ENCODE measurements at regions not wholly inside any gene's neighbourhood (a gene's known extent, or its start where the extent isn't known, plus 50 kb on each side); places are given as distances from the start of the nearest gene placed in this dataset.
A peak's percentile ranks its signal among the peaks of the same experiment; 100 is the strongest.

DNA sequence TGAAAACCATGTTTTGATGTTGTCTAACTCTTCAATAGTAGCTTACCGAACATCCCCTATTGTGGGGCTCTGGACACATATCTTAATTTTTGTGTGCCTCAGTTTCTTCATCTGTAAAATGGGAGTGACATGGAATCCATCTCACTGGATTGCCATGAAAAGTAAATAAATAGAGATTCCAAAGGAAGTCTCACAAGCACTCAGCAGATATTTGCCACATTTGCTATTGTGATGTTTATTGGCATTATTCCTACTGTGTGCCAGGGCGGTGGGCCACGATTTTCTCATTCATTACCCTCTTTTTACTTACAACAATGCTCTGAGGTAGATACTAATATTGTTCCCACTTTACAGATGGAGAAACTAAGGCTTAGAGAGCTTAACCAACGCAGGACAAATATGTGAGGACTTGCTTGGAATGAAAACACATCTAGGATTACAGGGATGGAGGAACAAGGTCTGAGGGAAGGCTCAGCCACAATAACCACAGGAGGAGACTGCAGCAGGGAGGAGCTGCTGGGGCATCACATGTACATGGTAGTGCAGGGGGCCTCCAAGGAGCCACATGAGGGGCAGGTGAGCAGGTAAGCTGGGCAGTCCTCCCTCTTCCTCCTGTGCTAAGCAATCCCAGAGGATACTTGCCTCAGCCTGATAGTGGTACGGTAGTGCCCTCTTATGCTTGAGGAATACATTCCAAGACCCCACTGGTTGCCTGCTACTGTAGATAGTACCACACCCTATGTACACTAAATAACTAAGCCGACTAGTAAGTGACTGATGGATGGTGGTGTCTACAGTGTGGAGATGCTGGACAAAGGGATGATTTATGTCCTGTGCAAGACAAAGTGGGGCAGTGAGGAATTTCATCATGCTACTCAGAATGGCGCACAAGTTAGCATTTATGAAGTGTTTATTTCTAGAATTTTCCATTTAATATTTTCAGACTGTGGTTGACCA, 176.9 kb downstream of the FOXA2 start (continued):
- TF ChIP-seq POLR2B (IDR thresholded peaks at IDR 0.05; ENCODE audit: low read depth, partially characterized antibody) (no peak), MAZ (CRISPR knock-in tag; conservative IDR thresholded peaks at IDR 0.05 in 1 of 2, IDR thresholded peaks at IDR 0.05 in 1 of 2) (no peak), ZSCAN29 (IDR thresholded peaks at IDR 0.05) (no peak), ZNF436 (CRISPR knock-in tag; IDR thresholded peaks at IDR 0.05) (no peak), EP300 (IDR thresholded peaks at IDR 0.05; ENCODE audit: low read length) (peak; percentile 44; the same call in 1 of the 2 replicates), HSF4 (CRISPR knock-in tag; IDR thresholded peaks at IDR 0.05; ENCODE audit: borderline replicate concordance) (no peak), OTX1 (CRISPR knock-in tag; IDR thresholded peaks at IDR 0.05) (no peak), BCOR (IDR thresholded peaks at IDR 0.05) (peak; percentile 80), KDM5B (IDR thresholded peaks at IDR 0.05; ENCODE audit: insufficient replicate concordance, low read depth, low read length) (no peak), NR2F6 (CRISPR knock-in tag; IDR thresholded peaks at IDR 0.05) (no peak), U2AF2 (optimal IDR thresholded peaks at IDR 0.05; ENCODE audit: low read depth, low read length) (no peak), ZNF282 (CRISPR knock-in tag; IDR thresholded peaks at IDR 0.05) (no peak), NCOA1 (IDR thresholded peaks at IDR 0.05; ENCODE audit: low read depth) (no peak), TCFL5 (CRISPR knock-in tag; conservative IDR thresholded peaks at IDR 0.05) (no peak), RAD51 (IDR thresholded peaks at IDR 0.05; ENCODE audit: borderline replicate concordance, low read depth) (no peak), MTA1 (IDR thresholded peaks at IDR 0.05; ENCODE audit: borderline replicate concordance) (no peak), ZNF586 (CRISPR knock-in tag; conservative IDR thresholded peaks at IDR 0.05) (no peak), HEY1 (CRISPR knock-in tag; IDR thresholded peaks at IDR 0.05; ENCODE audit: borderline replicate concordance) (no peak), HMG20A (CRISPR knock-in tag; conservative IDR thresholded peaks at IDR 0.05) (no peak), SMARCA5 (IDR thresholded peaks at IDR 0.05) (peak; percentile 37; the same call in 1 of the 2 replicates), ZNF354B (CRISPR knock-in tag; IDR thresholded peaks at IDR 0.05) (no peak), TAF7 (tag; IDR thresholded peaks at IDR 0.05) (no peak)
- TF ChIP-seq, protein P1, sequence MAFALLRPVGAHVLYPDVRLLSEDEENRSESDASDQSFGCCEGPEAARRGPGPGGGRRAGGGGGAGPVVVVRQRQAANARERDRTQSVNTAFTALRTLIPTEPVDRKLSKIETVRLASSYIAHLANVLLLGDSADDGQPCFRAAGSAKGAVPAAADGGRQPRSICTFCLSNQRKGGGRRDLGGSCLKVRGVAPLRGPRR (CRISPR knock-in tag; IDR thresholded peaks at IDR 0.05), result no peak
- TF ChIP-seq, protein P2, sequence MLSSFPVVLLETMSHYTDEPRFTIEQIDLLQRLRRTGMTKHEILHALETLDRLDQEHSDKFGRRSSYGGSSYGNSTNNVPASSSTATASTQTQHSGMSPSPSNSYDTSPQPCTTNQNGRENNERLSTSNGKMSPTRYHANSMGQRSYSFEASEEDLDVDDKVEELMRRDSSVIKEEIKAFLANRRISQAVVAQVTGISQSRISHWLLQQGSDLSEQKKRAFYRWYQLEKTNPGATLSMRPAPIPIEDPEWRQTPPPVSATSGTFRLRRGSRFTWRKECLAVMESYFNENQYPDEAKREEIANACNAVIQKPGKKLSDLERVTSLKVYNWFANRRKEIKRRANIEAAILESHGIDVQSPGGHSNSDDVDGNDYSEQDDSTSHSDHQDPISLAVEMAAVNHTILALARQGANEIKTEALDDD (IDR thresholded peaks at IDR 0.05), result peak; percentile 92

All from K562 (cell line).